ENCODE measurements at regions not wholly inside any gene's neighbourhood (a gene's known extent, or its start where the extent isn't known, plus 50 kb on each side); places are given as distances from the start of the nearest gene placed in this dataset.
"Not testable (repeated sequence)": the region's sequence is repeated elsewhere in the genome, so short reads cannot be mapped to it uniquely, and the experiment has no call there.

DNA sequence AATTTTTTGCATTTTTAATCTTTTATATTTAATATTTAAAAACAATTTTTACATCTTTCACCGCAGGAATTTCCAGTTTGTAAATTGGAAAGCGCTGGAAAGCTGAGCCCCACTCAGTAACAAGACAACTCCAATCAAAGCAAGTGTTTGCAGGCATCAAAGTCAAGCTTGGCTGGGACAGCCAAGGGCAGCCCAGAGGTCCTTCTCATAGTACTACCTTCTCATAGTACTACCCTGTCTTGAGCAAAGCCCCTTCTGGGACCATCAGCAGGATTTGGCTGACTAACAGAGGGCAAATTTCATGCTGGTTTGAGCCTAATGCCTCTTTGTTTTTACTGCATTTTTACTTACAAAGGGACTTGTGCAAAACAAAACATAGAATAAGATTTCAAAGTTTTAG lies 228.3 kb downstream of the SIM1 start:
- H3K4me1 ChIP-seq (ENCODE audit: control insufficient read depth, insufficient read depth, low read length): no peaks in the 10 kb centered on the region
- no peaks in the 10 kb centered on the region for H3K36me3 ChIP-seq (ENCODE audit: control insufficient read depth, insufficient read depth, low read length)
- H3K9ac ChIP-seq (ENCODE audit: low read length): no peak overlapping the region
- H3K4me3 ChIP-seq (ENCODE audit: low read length): no peak overlapping the region
- no peaks in the 10 kb centered on the region for H3K27me3 ChIP-seq (ENCODE audit: control insufficient read depth, insufficient read depth, low read length)
- no peaks in the 10 kb centered on the region for H3K9me3 ChIP-seq (ENCODE audit: control insufficient read depth, low read length)

DNA sequence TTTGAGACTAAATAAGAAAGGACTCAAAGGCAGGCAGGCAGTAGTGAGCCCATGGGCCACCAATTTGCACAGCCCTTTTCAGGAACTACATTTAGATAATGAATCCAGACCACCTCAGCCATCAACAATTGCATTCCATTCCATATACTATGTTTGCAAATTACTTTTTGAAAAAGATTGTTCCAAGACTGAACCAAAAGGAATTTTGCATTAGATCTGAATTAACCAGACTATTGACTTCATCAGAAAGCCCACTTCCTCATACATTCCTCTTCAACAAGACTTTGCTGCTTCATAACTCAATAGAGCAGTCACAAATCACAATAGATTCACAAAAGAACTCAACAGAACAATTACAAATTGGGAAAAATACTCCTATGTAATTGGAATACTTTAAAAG lies 229.1 kb downstream of the SIM1 start:
- H3K9me3 ChIP-seq (ENCODE audit: control insufficient read depth, low read length): no peaks in the 10 kb centered on the region
- no peak overlapping the region for H3K9ac ChIP-seq (ENCODE audit: low read length)
- no peaks in the 10 kb centered on the region for H3K4me1 ChIP-seq (ENCODE audit: control insufficient read depth, insufficient read depth, low read length)
- H3K27me3 ChIP-seq (ENCODE audit: control insufficient read depth, insufficient read depth, low read length): no peaks in the 10 kb centered on the region
- no peaks in the 10 kb centered on the region for H3K36me3 ChIP-seq (ENCODE audit: control insufficient read depth, insufficient read depth, low read length)
- no peak overlapping the region for H3K4me3 ChIP-seq (ENCODE audit: low read length)

DNA sequence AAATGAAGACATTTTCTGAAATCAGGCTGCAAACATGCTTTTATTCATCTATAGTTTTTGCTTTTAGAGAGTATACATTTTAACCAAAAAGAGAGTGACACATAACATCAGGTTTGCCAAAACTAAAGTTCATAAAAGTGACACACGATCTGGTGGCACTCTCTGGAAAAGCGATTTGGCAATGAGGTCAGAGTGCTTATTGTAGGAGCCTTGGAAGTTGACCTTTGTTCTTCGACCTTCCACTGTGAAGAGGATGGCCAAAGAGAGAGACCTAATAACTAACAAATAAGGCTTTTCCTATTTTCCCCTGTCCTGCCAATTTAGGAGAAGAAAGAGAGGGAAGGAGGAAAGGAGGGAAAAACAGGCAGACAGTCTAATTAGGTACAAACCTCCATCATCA lies 230.1 kb downstream of the SIM1 start:
- Histone ChIP-seq H3K4me3 (ENCODE audit: low read length) (no peak overlapping the region), H3K36me3 (ENCODE audit: control insufficient read depth, insufficient read depth, low read length) (no peaks in the 10 kb centered on the region), H3K9ac (ENCODE audit: low read length) (no peak overlapping the region), H3K27me3 (ENCODE audit: control insufficient read depth, insufficient read depth, low read length) (no peaks in the 10 kb centered on the region), H3K9me3 (ENCODE audit: control insufficient read depth, low read length) (no peaks in the 10 kb centered on the region), H3K4me1 (ENCODE audit: control insufficient read depth, insufficient read depth, low read length) (no peaks in the 10 kb centered on the region)

DNA sequence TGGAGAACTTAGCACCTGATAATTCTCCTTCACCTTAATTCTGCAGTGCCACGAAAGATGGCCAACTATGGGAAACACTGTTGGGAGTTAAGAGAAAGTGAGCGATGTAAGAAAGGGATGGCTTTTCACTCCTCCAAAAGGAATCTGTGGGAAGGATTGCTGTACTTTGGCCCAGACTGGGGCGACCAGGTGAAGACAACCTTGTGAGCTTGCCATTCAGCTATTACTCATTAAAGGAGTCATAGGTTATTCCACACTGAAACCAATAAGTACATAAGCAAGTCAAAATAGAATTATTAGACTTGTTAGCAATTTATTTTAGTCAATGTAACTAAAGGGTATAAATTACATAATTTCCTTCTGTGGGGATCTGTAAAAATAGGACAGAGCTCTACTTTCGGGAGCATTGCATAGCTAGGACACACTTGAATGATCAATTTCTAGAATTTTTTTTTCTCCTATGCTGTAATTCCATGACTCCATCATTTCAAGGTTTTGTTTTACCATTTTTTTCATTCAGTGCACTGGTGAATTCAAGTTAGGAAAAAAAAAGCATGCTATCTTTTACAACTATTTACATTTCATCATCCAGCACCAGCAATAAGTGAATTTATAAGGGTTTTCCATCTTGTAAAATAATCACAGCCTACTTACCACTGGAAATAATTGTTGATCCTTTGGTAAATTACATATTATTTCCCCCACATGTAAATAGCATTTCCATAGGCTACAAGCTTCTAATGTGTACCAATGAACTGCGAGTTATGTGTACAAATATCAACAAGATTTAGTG lies 231.7 kb downstream of the SIM1 start:
- no peaks in the 10 kb centered on the region for H3K27me3 ChIP-seq (ENCODE audit: control insufficient read depth, insufficient read depth, low read length)
- no peak overlapping the region for H3K4me3 ChIP-seq (ENCODE audit: low read length)
- no peak overlapping the region for H3K9ac ChIP-seq (ENCODE audit: low read length)
- no peaks in the 10 kb centered on the region for H3K9me3 ChIP-seq (ENCODE audit: control insufficient read depth, low read length)
- no peaks in the 10 kb centered on the region for H3K36me3 ChIP-seq (ENCODE audit: control insufficient read depth, insufficient read depth, low read length)
- H3K4me1 ChIP-seq (ENCODE audit: control insufficient read depth, insufficient read depth, low read length): peaks cover 4% of the 10 kb centered on the region

DNA sequence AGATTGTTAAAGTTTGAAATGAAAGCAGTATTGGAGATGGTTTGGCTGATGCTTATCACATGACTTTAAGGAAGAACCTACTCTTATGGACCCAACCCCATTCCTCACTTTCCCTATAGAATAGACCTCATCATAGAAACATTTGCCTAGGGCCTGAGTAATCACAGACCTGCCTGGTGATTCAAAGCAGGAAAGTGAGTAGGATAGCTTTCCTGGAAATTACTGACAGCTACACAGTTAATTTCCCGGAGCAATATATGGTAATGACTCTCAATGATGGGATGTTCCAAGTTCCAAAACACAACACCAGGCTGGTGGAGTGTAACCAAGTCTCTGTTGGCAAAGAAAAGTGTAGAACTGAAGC lies 233.8 kb downstream of the SIM1 start:
- no peak overlapping the region for H3K9ac ChIP-seq (ENCODE audit: low read length)
- no peak overlapping the region for H3K4me3 ChIP-seq (ENCODE audit: low read length)
- H3K27me3 ChIP-seq (ENCODE audit: control insufficient read depth, insufficient read depth, low read length): no peaks in the 10 kb centered on the region
- peaks cover 4% of the 10 kb centered on the region for H3K4me1 ChIP-seq (ENCODE audit: control insufficient read depth, insufficient read depth, low read length)
- H3K36me3 ChIP-seq (ENCODE audit: control insufficient read depth, insufficient read depth, low read length): no peaks in the 10 kb centered on the region
- no peaks in the 10 kb centered on the region for H3K9me3 ChIP-seq (ENCODE audit: control insufficient read depth, low read length)

DNA sequence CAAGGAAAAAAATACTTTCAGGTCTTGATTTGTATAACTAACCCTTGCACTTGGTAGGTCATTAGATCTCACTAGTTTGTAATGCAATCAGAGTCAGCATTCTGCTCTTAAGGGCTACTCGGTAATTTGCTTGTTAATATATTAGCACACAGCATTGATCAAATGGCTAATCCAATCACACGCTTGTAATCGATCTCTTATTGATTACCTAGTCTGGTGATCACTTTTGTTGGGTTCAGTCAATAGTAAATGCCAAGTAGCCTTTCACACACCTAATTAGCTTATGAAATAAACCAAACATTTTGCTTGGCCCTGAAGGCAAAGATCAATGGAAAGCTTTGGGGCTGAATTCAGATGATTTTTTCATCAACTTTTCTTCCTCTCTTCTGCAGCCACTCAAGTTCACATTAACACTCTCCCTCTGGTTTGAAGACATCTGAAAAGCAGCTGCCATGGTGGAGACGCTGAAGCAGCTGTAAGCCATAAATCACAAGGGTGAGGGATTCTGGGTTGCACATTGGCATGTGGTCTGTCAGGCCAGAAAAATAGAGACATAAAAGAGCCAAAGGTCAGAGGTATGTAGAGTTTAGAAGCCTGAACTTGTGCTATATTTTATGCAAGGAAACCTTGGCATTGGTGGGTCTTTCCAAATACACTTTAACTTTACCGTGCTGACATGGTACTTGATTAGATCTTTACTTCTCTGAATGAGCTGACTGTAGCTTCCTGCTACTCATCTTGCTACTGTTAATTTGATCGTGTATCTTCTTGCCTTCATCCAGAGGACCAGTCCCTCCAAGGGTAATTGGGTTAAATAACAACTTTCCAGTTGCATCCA lies 234.4 kb downstream of the SIM1 start:
- H3K36me3 ChIP-seq (ENCODE audit: control insufficient read depth, insufficient read depth, low read length): no peaks in the 10 kb centered on the region
- H3K4me1 ChIP-seq (ENCODE audit: control insufficient read depth, insufficient read depth, low read length): peaks cover 4% of the 10 kb centered on the region
- no peak overlapping the region for H3K9ac ChIP-seq (ENCODE audit: low read length)
- no peak overlapping the region for H3K4me3 ChIP-seq (ENCODE audit: low read length)
- no peaks in the 10 kb centered on the region for H3K27me3 ChIP-seq (ENCODE audit: control insufficient read depth, insufficient read depth, low read length)
- no peaks in the 10 kb centered on the region for H3K9me3 ChIP-seq (ENCODE audit: control insufficient read depth, low read length)

DNA sequence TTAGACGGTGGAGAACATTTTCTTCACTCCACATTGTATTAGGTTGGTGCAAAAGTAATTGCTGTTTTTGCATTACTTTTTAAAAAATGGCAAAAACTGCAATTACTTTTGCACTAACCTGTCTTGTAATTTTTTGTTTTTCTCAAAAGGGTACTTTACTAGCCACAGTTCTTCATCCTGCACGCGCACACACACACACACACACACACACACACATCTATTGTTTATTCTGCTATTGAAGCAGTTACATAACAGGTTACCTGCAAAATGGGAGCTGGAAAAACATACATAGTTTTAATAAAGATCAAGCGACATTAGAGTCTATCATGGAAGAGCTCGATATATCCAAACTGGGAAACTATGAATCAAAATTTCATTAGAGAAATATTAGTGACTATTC lies 235.2 kb downstream of the SIM1 start:
- Histone ChIP-seq H3K27me3 (ENCODE audit: control insufficient read depth, insufficient read depth, low read length) (no peaks in the 10 kb centered on the region), H3K9me3 (ENCODE audit: control insufficient read depth, low read length) (no peaks in the 10 kb centered on the region), H3K4me1 (ENCODE audit: control insufficient read depth, insufficient read depth, low read length) (peaks cover 4% of the 10 kb centered on the region), H3K4me3 (ENCODE audit: low read length) (no peak overlapping the region), H3K36me3 (ENCODE audit: control insufficient read depth, insufficient read depth, low read length) (no peaks in the 10 kb centered on the region), H3K9ac (ENCODE audit: low read length) (no peak overlapping the region)

DNA sequence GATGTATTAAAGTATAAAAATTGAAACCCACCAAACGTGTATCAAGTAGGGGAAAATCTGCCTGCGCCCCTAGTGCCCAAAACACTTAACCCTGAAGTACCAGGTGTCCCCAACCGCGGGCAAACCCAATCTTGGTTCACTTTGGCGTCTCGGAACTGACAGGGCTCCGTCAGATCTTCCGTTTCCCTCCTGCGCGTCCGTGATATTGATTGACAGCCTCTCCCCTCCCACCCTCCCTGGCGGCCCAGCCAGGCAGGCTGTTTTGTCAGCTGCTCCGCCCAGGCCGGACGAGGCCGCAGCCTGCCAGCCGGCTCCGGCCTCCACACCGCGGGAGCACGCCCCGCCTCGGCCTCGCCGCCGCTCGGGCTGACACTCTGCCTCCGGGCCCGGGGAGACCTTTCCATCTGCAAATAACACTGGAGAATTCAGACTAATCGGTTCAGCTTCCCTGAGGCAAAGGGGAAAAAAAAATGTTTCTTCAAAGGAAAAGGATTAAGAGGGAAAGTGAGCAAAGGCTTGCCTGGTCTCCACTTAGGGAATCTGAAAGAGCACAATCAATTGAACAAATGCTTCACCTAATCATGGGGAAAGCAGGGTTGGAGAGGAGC lies 234.9 kb upstream of the MCHR2 start:
- H3K9me3 ChIP-seq (ENCODE audit: control insufficient read depth, low read length): no peaks in the 10 kb centered on the region
- H3K4me1 ChIP-seq (ENCODE audit: control insufficient read depth, insufficient read depth, low read length): peaks cover 4% of the 10 kb centered on the region
- H3K9ac ChIP-seq (ENCODE audit: low read length): peak overlapping the region; percentile 27
- H3K36me3 ChIP-seq (ENCODE audit: control insufficient read depth, insufficient read depth, low read length): no peaks in the 10 kb centered on the region
- no peaks in the 10 kb centered on the region for H3K27me3 ChIP-seq (ENCODE audit: control insufficient read depth, insufficient read depth, low read length)
- H3K4me3 ChIP-seq (ENCODE audit: low read length): no peak overlapping the region

DNA sequence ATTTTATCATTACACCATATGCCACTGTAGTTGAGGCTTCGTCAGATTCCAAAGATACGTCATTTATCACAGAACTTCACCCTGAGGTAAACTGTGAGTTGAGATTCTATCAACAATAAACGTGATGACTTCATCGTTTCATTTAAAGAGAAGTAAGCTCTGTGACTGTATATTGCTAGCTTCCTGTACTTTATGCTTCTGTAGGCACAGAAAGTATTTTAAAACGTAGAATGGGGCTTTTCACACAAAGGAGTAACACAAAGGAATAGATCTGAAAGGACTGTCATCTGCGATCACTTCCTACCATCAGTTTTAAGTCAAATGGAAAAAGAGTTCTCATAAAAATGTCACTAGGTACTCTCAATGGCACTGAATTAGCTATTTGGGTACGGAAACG lies 234.4 kb upstream of the MCHR2 start:
- Histone ChIP-seq H3K9ac (ENCODE audit: low read length) (no peak overlapping the region), H3K27me3 (ENCODE audit: control insufficient read depth, insufficient read depth, low read length) (no peaks in the 10 kb centered on the region), H3K4me1 (ENCODE audit: control insufficient read depth, insufficient read depth, low read length) (peaks cover 4% of the 10 kb centered on the region), H3K9me3 (ENCODE audit: control insufficient read depth, low read length) (no peaks in the 10 kb centered on the region), H3K36me3 (ENCODE audit: control insufficient read depth, insufficient read depth, low read length) (no peaks in the 10 kb centered on the region), H3K4me3 (ENCODE audit: low read length) (no peak overlapping the region)

DNA sequence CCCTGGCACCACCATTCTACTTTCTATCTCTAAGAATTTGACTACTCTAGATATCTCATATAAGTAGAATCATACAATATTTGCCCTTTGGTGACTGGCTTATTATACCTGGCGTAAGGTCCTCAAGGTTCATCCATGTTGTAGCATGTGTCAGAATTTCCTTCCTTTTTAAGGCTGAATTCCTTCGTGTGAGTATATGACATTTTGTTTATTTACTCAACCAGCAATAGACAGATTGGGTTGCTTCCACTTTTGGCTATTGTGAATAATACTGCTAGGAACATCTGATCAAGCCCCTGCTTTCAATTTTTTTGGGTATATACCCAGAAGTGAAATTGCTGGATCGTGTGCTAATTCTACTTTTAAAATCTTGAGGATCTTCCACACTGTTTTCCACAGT lies 232.8 kb upstream of the MCHR2 start:
- Histone ChIP-seq H3K36me3 (ENCODE audit: control insufficient read depth, insufficient read depth, low read length) (no peaks in the 10 kb centered on the region), H3K9me3 (ENCODE audit: control insufficient read depth, low read length) (no peaks in the 10 kb centered on the region), H3K4me1 (ENCODE audit: control insufficient read depth, insufficient read depth, low read length) (peaks cover 4% of the 10 kb centered on the region), H3K9ac (ENCODE audit: low read length) (no peak overlapping the region), H3K4me3 (ENCODE audit: low read length) (no peak overlapping the region), H3K27me3 (ENCODE audit: control insufficient read depth, insufficient read depth, low read length) (no peaks in the 10 kb centered on the region)

DNA sequence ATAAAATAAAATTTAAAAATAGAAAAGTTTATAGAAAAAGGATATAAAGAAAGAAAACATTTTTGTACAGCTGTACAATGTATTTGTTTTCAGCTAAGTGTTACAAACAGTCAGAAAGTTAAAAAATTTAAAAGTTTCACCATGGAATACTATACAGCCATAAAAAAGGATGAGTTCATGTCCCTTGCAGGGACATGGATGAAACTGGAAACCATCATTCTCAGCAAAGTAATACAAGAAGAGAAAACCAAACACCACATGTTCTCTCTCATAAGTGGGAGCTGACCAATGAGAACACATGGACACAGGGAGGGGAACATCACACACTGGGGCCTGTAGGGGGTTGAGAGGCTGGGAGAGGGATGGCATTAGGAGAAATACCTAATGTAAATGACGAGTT lies 229.9 kb upstream of the MCHR2 start:
- not testable (repeated sequence) for H3K9ac ChIP-seq (ENCODE audit: low read length); H3K4me3 ChIP-seq (ENCODE audit: low read length); H3K9me3 ChIP-seq (ENCODE audit: control insufficient read depth, low read length); H3K4me1 ChIP-seq (ENCODE audit: control insufficient read depth, insufficient read depth, low read length); H3K36me3 ChIP-seq (ENCODE audit: control insufficient read depth, insufficient read depth, low read length); H3K27me3 ChIP-seq (ENCODE audit: control insufficient read depth, insufficient read depth, low read length)

DNA sequence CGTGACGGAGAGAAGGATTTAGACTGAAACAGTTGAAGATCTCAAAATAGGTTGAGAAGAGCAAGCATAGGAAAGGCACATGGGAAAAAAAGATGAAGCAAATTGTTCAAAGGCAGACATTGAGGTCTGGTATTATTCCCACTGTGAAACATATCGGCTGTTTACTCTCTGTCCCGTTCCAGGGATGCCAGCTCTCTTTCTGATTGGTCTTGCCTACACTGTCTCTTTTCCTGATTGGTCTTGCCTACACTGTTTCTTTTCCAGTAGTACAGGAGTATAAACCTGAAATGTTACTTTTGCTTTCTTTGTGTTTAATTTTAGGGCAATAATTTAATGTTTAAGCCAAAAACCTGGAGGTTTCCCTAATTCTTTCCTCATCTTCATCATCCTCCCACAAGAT lies 226.5 kb upstream of the MCHR2 start:
- Histone ChIP-seq H3K4me3 (ENCODE audit: low read length) (no peak overlapping the region), H3K4me1 (ENCODE audit: control insufficient read depth, insufficient read depth, low read length) (no peaks in the 10 kb centered on the region), H3K9ac (ENCODE audit: low read length) (no peak overlapping the region)

More for the DNA sequence above, 226.5 kb upstream of the MCHR2 start:
- Histone ChIP-seq H3K9me3 (ENCODE audit: control insufficient read depth, low read length) (no peaks in the 10 kb centered on the region), H3K36me3 (ENCODE audit: control insufficient read depth, insufficient read depth, low read length) (no peaks in the 10 kb centered on the region), H3K27me3 (ENCODE audit: control insufficient read depth, insufficient read depth, low read length) (no peaks in the 10 kb centered on the region)

Measured in mucosa of stomach (tissue), 1 donor.